ENCODE measurements at regions not wholly inside any gene's neighbourhood (a gene's known extent, or its start where the extent isn't known, plus 50 kb on each side); places are given as distances from the start of the nearest gene placed in this dataset.
"Not testable (repeated sequence)": the region's sequence is repeated elsewhere in the genome, so short reads cannot be mapped to it uniquely, and the experiment has no call there.

DNA sequence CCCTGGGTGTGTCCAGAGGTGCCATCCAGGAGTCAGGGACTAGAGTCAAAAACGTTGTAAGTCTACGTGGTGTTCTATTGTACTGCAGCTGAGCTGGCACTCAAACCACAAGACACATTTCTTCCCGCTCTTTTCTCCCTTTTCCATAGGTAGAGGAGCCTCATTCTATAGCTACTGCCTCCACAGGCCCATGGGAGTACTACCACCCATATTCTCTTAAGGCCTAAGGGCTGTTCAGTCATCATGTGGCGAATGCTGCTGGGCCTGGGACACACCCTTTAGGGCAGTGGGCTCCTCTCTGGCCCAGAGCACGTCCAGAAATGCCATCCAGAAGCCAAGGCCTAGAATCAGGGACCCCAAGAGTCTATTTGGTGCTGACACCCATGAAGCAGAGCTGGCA is 1271.7 kb downstream of the CNTNAP5 start:
- no peak overlapping the region for H3K27ac ChIP-seq (ENCODE audit: low read length)

GRCh38 chr2:125310657-125311364 is 1285.7 kb downstream of the CNTNAP5 start:
- H3K4me1 ChIP-seq (ENCODE audit: insufficient read depth, low read length) = no peaks in the 10 kb centered on the region
- H3K27ac ChIP-seq (ENCODE audit: low read length) = no peak overlapping the region
- no peaks in the 10 kb centered on the region for H3K36me3 ChIP-seq (ENCODE audit: insufficient read depth, low read depth, low read length)
- no peaks in the 10 kb centered on the region for H3K9me3 ChIP-seq (ENCODE audit: insufficient read depth, low read depth, low read length)
- no peaks in the 10 kb centered on the region for H3K27me3 ChIP-seq (ENCODE audit: insufficient read depth, low read length)
- no peak overlapping the region for H3K9ac ChIP-seq (ENCODE audit: low read depth, low read length)
- H3K4me3 ChIP-seq (ENCODE audit: low read length) = no peak overlapping the region

More for the DNA sequence above, 1271.7 kb downstream of the CNTNAP5 start:
- Histone ChIP-seq H3K27me3 (ENCODE audit: insufficient read depth, low read length) (no peaks in the 10 kb centered on the region), H3K9me3 (ENCODE audit: insufficient read depth, low read depth, low read length) (no peaks in the 10 kb centered on the region), H3K9ac (ENCODE audit: low read depth, low read length) (no peak overlapping the region), H3K36me3 (ENCODE audit: insufficient read depth, low read depth, low read length) (no peaks in the 10 kb centered on the region), H3K4me1 (ENCODE audit: insufficient read depth, low read length) (no peaks in the 10 kb centered on the region), H3K4me3 (ENCODE audit: low read length) (no peak overlapping the region)

DNA sequence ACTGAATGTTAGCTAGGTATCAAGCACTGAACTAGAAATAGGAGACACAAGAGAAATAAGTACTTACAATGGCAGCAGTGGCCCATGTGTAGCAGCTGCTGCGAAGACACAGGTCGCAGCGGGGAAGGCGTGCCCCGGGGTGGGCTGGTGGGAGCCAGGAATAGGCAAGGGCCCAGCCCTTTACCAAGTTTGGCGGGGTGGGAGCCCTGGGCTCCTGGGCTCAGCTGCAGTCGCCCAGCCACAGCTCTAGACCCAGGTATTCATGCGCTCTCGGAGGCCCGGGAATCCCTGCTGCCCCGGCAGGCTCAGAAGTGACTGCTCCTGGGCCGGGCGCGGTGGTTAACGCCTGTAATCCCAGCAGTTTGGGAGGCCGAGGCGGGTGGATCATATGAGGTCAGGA is 1287.3 kb downstream of the CNTNAP5 start:
- no peaks in the 10 kb centered on the region for H3K27me3 ChIP-seq (ENCODE audit: insufficient read depth, low read length)
- no peaks in the 10 kb centered on the region for H3K36me3 ChIP-seq (ENCODE audit: insufficient read depth, low read depth, low read length)
- H3K9me3 ChIP-seq (ENCODE audit: insufficient read depth, low read depth, low read length) = no peaks in the 10 kb centered on the region
- H3K4me3 ChIP-seq (ENCODE audit: low read length) = no peak overlapping the region
- H3K27ac ChIP-seq (ENCODE audit: low read length) = no peak overlapping the region
- no peak overlapping the region for H3K9ac ChIP-seq (ENCODE audit: low read depth, low read length)
- H3K4me1 ChIP-seq (ENCODE audit: insufficient read depth, low read length) = no peaks in the 10 kb centered on the region

- no peak overlapping the region for H3K4me3 ChIP-seq (ENCODE audit: low read length)
- no peaks in the 10 kb centered on the region for H3K4me1 ChIP-seq (ENCODE audit: insufficient read depth, low read length)
- H3K27ac ChIP-seq (ENCODE audit: low read length) = no peak overlapping the region
- no peaks in the 10 kb centered on the region for H3K9me3 ChIP-seq (ENCODE audit: insufficient read depth, low read depth, low read length)
- H3K36me3 ChIP-seq (ENCODE audit: insufficient read depth, low read depth, low read length) = no peaks in the 10 kb centered on the region
- H3K27me3 ChIP-seq (ENCODE audit: insufficient read depth, low read length) = no peaks in the 10 kb centered on the region
- no peak overlapping the region for H3K9ac ChIP-seq (ENCODE audit: low read depth, low read length)
These were observed 1288.7 kb downstream of the CNTNAP5 start for GRCh38 chr2:125313806-125314205.

- Histone ChIP-seq H3K27me3 (ENCODE audit: insufficient read depth, low read length) (no peaks in the 10 kb centered on the region), H3K4me1 (ENCODE audit: insufficient read depth, low read length) (no peaks in the 10 kb centered on the region), H3K9me3 (ENCODE audit: insufficient read depth, low read depth, low read length) (no peaks in the 10 kb centered on the region), H3K27ac (ENCODE audit: low read length) (no peak overlapping the region), H3K4me3 (ENCODE audit: low read length) (no peak overlapping the region), H3K36me3 (ENCODE audit: insufficient read depth, low read depth, low read length) (no peaks in the 10 kb centered on the region), H3K9ac (ENCODE audit: low read depth, low read length) (no peak overlapping the region)
These were observed 1293.7 kb downstream of the CNTNAP5 start for GRCh38 chr2:125318740-125319139.

GRCh38 chr2:125324273-125324672 is 1299.2 kb downstream of the CNTNAP5 start:
- Histone ChIP-seq H3K4me1 (ENCODE audit: insufficient read depth, low read length) (no peaks in the 10 kb centered on the region), H3K27ac (ENCODE audit: low read length) (no peak overlapping the region), H3K9ac (ENCODE audit: low read depth, low read length) (no peak overlapping the region), H3K9me3 (ENCODE audit: insufficient read depth, low read depth, low read length) (no peaks in the 10 kb centered on the region), H3K4me3 (ENCODE audit: low read length) (no peak overlapping the region), H3K36me3 (ENCODE audit: insufficient read depth, low read depth, low read length) (no peaks in the 10 kb centered on the region), H3K27me3 (ENCODE audit: insufficient read depth, low read length) (no peaks in the 10 kb centered on the region)

GRCh38 chr2:125330133-125330532 is 1305.0 kb downstream of the CNTNAP5 start:
- Histone ChIP-seq H3K27ac (ENCODE audit: low read length) (no peak overlapping the region), H3K9me3 (ENCODE audit: insufficient read depth, low read depth, low read length) (no peaks in the 10 kb centered on the region), H3K9ac (ENCODE audit: low read depth, low read length) (no peak overlapping the region), H3K4me1 (ENCODE audit: insufficient read depth, low read length) (no peaks in the 10 kb centered on the region), H3K4me3 (ENCODE audit: low read length) (no peak overlapping the region), H3K36me3 (ENCODE audit: insufficient read depth, low read depth, low read length) (no peaks in the 10 kb centered on the region), H3K27me3 (ENCODE audit: insufficient read depth, low read length) (no peaks in the 10 kb centered on the region)

- Histone ChIP-seq H3K9ac (ENCODE audit: low read depth, low read length) (no peak overlapping the region), H3K36me3 (ENCODE audit: insufficient read depth, low read depth, low read length) (no peaks in the 10 kb centered on the region), H3K27me3 (ENCODE audit: insufficient read depth, low read length) (no peaks in the 10 kb centered on the region), H3K4me1 (ENCODE audit: insufficient read depth, low read length) (no peaks in the 10 kb centered on the region), H3K27ac (ENCODE audit: low read length) (no peak overlapping the region), H3K4me3 (ENCODE audit: low read length) (no peak overlapping the region), H3K9me3 (ENCODE audit: insufficient read depth, low read depth, low read length) (no peaks in the 10 kb centered on the region)
These were observed 1314.6 kb upstream of the GYPC start for GRCh38 chr2:125341353-125341752.

- not testable (repeated sequence) for H3K27me3 ChIP-seq (ENCODE audit: insufficient read depth, low read length); H3K4me1 ChIP-seq (ENCODE audit: insufficient read depth, low read length); H3K9me3 ChIP-seq (ENCODE audit: insufficient read depth, low read depth, low read length); H3K4me3 ChIP-seq (ENCODE audit: low read length); H3K36me3 ChIP-seq (ENCODE audit: insufficient read depth, low read depth, low read length); H3K9ac ChIP-seq (ENCODE audit: low read depth, low read length); H3K27ac ChIP-seq (ENCODE audit: low read length)
These were observed 1302.4 kb upstream of the GYPC start for GRCh38 chr2:125353542-125353941.

DNA sequence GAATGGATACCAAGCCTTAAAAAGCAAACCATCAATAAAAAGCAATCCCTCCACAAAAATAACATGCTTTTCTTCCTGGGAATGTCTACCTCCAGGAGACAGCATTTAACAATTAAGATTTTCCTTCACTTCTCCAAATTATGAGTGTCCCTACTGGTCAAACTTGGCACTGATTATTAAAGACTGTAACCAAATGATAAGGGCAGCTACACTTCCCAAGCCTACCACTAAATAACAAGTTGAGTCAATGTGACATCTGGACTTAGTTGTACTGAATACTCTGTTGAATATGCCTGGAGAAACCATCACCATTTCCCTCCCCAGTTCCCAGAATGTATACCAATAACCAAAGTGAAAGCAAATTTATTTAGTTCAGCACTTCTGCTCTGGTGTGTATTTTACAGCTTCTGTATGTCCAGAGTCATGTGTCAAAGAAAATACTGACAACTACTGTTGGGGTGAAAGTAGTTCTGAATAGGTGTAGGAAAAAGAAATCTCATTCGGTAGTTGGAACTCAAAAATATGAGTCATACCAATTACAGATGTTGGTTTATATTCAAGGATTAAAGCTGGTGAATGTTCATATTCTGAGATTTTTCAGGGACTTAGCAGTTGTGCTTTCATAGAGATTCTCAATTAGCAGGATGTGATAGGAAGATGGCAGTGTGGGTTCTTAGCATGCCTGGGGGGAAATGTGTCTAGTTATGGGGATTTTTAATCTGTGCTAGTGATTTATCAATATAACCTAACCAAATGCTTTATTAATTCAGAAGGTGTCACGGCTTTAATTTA is 1291.6 kb upstream of the GYPC start:
- Histone ChIP-seq H3K36me3 (ENCODE audit: insufficient read depth, low read depth, low read length) (no peaks in the 10 kb centered on the region), H3K27ac (ENCODE audit: low read length) (no peak overlapping the region), H3K4me1 (ENCODE audit: insufficient read depth, low read length) (no peaks in the 10 kb centered on the region), H3K9me3 (ENCODE audit: insufficient read depth, low read depth, low read length) (no peaks in the 10 kb centered on the region), H3K9ac (ENCODE audit: low read depth, low read length) (no peak overlapping the region), H3K4me3 (ENCODE audit: low read length) (no peak overlapping the region), H3K27me3 (ENCODE audit: insufficient read depth, low read length) (no peaks in the 10 kb centered on the region)

GRCh38 chr2:125364984-125365265 is 1291.0 kb upstream of the GYPC start:
- Histone ChIP-seq H3K36me3 (ENCODE audit: insufficient read depth, low read depth, low read length) (no peaks in the 10 kb centered on the region), H3K27ac (ENCODE audit: low read length) (no peak overlapping the region), H3K9me3 (ENCODE audit: insufficient read depth, low read depth, low read length) (no peaks in the 10 kb centered on the region), H3K9ac (ENCODE audit: low read depth, low read length) (no peak overlapping the region), H3K4me3 (ENCODE audit: low read length) (no peak overlapping the region), H3K4me1 (ENCODE audit: insufficient read depth, low read length) (no peaks in the 10 kb centered on the region), H3K27me3 (ENCODE audit: insufficient read depth, low read length) (no peaks in the 10 kb centered on the region)

GRCh38 chr2:125371867-125372266 is 1284.1 kb upstream of the GYPC start:
- Histone ChIP-seq H3K4me1 (ENCODE audit: insufficient read depth, low read length) (no peaks in the 10 kb centered on the region), H3K27me3 (ENCODE audit: insufficient read depth, low read length) (no peaks in the 10 kb centered on the region)

More at GRCh38 chr2:125371867-125372266, 1284.1 kb upstream of the GYPC start:
- H3K9ac ChIP-seq (ENCODE audit: low read depth, low read length) = no peak overlapping the region
- no peak overlapping the region for H3K27ac ChIP-seq (ENCODE audit: low read length)
- no peaks in the 10 kb centered on the region for H3K36me3 ChIP-seq (ENCODE audit: insufficient read depth, low read depth, low read length)
- no peak overlapping the region for H3K4me3 ChIP-seq (ENCODE audit: low read length)
- no peaks in the 10 kb centered on the region for H3K9me3 ChIP-seq (ENCODE audit: insufficient read depth, low read depth, low read length)

Data from iPS-20b (cell line).